D341Med (cell line): ENCODE measurements at regions not wholly inside any gene's neighbourhood (a gene's known extent, or its start where the extent isn't known, plus 50 kb on each side); places are given as distances from the start of the nearest gene placed in this dataset.

ENCODE experiments used
- DNase-seq: peaks from one replicate; pipeline ENCODE4 v3.0.0; 2012; ENCODE audit warnings: low spot score

DNA sequence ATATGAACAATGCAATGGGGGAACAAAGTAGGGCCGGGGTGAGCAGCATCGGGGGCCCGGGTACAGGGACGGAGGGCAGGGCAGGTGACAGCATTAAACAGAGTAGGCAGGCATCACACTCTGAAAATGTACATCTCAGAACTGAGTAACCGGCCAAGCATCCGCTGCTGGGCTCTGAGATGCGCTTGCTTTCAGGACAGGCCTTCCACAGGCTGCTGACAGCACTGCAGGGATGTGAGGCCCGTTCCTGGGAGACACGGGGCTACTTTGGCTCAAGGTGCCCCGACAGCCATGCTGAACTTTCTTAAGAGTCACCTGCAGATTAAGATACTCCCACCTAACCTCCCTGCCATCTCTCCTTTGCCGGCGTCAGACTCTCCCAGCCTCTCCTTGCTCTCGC lies 64.3 kb upstream of the FGFR2 start:
- DNase-seq, result no peak

DNA sequence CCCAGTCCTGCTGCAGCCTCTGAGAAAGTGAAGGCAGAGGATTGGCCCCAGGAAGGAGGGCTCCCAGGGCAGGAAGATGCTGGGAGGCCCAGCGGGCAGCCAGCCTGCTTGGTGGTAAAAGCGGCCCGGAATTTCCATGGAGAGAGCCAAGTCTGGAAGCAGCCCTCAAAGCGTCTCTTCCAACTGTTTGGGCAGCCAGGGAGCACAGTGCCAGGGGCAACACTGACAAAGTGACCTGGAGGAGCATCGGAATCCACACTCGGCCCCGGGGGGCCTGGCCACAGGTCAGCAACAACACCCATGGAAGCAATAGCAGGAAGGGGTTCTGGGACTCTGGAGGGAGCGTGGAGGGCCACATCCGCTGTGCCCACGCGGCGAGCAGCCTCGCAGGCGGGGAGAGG lies 63.2 kb upstream of the FGFR2 start:
- DNase-seq, result no peak

DNA sequence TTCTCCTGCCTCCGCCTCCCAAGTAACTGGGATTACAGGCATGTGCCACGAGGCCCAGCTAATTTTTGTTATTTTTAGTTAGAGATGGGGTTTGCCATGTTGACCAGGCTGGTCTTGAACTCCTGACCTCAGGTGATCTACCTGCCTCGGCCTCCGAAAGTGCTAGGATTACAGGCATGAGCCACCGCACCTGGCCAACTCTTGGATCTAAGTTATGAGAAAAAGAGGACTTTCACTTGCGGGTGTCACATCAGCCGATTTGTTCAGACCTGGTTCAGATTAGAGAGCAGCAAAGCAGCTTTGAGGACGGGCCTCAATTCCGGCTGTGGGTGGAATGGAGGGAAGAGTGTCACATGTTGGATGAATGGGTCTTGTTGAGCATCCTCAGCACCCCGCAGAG lies 61.0 kb upstream of the FGFR2 start:
- no peak for DNase-seq

DNA sequence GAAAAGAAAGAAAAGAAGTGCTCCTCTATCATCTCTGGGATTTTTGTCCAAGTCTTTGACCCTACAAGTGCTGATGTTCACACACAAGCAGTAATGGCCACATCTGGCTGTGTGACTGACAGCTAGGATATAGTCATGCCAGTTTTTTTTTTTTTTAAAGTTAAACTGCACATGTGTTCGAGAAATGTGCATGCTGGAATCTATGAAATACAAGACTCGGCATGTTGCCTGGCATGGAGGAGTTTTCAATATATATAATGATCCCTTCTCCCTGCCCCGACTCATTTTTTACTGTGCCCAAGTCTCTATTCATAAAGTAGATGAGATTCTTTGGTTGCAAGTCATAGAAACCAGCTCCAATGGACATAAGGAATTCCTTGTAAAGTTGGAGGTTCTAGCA lies 60.4 kb upstream of the FGFR2 start:
- DNase-seq, result no peak

DNA sequence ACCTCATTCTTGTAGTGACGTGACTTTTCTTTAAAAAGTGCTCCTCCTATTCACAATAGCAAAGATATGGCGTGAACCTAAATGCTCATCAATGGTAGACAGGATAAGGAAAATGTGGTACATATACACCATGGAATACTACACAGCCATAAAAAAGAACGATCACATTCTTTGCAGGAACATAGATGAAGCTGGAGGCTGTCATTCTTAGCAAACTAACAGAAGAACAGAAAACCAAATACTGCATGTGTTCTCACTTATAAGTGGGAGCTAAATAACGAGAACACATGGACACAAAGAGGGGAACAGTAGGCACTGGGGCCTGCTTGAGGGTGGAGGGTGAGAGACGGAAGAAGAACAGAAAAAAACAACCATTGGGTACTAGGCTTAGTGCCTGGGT lies 59.9 kb upstream of the FGFR2 start:
- no peak for DNase-seq

DNA sequence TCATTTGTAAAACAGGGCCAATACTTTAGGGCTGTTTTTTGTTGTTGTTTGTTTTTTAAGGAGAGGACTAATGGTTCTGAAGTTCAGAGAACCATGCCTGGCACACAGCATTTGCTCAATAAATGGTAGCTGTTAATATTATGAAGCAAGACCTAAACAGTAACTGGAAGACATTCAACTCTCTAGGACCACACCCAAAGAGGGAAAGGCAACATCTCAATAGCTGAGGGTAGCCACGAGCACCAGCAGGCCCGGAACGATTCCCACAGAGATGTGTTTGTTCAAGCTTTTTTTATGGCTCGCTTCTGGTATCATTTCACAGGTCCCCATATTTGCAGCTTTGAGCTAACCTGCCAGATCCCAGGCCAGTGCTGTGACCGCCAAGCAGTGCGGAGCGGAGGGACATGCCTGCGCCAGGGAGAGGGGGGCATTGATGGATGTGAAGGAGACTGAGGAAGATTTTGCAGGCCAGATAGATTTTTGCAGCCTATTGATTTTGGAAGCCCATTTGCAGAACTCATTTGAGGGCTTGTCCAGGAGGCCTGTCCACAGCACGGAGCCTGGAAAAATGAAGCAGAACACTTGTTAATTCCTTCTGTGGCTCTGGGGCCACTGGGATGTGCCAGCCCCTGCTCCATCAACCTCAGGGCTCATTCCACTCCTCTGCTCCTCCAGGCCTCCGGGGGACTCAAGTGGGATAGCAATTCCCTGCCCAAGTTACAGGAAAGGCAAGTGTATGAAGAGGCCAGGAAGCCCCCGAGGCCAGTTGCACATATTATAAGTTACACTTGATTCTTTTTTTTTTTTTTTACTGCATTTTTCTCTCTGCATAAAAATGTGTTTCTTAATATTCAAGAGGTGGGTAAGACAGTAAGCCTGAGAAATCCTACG lies 57.3 kb upstream of the FGFR2 start:
- no peak for DNase-seq

DNA sequence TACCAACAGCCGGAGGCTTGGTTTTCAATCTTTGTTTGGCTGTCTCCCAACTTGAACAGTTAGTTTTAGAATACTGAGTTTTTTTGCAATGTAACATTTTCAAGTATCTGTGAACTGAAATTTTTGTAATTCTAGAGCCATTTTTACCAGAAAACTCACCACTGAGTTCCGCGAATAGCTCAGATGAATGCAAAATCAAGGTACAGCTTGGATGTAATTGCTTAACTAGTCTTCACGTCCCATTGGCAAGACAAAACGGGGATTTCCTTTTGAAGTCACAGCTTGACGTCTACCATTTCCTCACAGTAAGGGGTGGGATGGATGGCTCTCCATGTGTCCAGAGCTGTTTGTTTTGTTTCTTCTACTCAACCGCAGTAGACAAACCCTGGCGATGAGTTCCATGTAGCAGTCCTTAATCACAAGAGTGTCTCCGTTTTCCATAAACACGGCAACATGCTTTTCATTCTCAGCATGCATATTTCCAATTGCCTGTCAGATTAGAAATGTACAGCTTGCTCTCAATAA lies 55.8 kb upstream of the FGFR2 start:
- DNase-seq, result no peak

DNA sequence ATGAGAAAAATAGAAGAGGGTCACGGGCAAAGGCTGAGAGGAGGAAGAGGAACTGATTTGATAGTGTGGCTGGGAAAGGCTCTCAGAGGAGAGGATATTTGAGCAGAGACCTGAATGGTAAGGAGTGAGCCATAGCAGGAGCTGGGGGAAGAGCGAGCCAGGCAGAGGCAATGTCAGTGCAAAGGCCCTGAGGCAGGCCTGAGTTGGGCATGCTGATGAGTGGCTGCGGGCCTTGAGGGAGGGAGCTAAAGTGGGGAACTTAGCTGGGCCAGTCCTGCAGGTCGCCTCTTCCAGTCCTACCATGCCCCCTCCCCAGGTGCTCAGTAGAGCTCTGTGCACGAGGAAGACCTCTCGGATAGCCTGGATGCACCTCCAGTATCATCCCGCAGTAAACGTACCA lies 55.4 kb upstream of the FGFR2 start:
- DNase-seq, result no peak

DNA sequence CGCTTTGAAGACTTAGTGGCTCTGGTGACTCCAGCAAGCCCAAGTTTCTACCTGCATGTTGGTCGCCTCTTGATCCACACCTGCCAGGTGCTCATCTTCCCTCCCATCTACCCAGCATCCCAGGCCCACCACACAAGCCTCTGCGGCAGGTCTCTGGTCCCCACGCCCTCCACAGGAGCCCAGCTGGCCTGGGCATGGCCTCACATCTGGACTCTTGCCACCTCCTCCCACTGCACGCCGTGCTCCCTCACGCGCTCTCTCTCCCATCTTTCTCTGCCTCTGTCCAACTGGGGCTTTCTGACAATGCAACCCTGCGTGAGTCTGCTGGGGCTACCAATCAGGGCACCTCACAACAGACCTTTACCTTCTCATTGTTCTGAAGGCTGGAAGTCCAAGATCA lies 50.2 kb upstream of the FGFR2 start:
- DNase-seq, result no peak

DNA sequence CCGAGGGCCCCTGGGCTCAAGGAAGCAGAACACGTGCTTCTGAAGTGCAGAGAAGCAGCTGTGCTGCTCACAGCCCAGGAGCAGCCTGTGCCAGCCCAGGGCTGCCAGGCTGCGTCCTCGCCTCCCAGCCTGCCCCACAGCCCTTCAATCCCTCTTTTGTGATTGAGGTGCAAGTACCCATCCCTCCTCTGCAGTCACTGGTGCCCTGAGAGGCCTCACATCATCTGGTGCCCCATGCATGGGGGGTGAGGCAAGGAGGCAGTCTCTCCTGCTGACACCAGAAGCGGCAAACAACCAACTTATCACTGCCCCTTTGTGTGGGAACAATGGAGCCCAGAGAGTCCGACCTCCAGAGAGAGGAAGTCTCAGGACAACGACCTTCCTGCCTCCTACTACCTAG lies 49.8 kb upstream of the FGFR2 start:
- DNase-seq, result no peak
